ENCODE measurements at regions not wholly inside any gene's neighbourhood (a gene's known extent, or its start where the extent isn't known, plus 50 kb on each side); places are given as distances from the start of the nearest gene placed in this dataset.
A peak's percentile ranks its signal among the peaks of the same experiment; 100 is the strongest.
"Not testable (repeated sequence)": the region's sequence is repeated elsewhere in the genome, so short reads cannot be mapped to it uniquely, and the experiment has no call there.

DNA sequence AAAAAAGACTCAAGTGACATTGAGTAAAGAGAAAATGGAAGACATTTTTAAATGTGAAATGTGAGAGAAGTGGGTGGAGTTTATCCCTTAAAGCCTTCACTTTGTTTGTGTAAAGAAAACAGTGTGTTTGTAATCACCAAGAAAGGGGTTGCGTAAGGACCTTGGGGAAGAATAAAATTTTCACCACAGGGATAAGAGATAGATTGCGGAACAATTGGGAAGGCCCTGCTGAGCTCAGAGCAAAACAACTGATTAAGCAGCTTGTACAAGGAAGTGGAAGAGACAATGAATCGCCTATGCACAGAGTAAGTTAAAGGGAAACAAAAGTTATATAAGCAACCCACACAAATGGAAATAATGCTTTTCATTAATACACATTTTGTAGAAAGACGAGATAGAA is 327.7 kb downstream of the RAD51AP2 start:
- no peak for DNase-seq

DNA sequence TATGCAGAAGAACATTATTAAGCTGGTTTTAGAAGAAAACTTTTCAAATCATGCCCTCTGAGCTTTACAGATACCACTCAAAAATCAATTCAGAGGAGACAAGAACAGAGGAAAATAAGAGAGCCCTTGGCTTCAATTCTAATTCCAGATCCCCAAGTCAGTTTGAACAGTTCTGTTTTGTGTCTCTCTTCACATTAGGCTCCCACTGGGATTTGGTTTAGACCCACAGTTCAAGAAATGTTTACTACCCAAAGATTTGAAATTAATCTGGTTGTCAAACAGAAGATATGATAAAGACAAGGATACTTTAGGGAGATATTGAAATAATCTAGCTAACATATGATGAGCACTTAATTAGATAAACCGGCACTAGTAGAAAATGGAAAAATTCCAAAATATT is 329.5 kb downstream of the RAD51AP2 start:
- no peak for DNase-seq

DNA sequence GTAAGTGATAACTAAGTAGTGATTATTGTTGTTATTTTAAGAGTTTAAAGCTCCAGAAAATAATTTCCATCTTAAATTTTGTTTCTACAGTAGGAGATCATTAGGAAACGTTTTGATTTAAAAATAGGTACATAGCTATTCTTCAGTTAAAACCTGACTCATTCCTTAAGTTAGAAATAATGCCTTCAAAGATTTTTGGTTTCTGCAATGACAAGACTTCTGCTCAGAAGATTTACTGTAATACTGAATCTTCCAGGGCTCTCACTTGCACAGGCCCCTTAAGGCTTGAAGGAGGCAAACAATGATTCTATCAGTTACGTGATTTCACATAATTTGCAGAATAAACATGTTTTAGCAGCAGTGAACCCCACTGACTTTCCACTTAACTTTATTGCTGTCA is 333.7 kb downstream of the RAD51AP2 start:
- no peak for DNase-seq

DNA sequence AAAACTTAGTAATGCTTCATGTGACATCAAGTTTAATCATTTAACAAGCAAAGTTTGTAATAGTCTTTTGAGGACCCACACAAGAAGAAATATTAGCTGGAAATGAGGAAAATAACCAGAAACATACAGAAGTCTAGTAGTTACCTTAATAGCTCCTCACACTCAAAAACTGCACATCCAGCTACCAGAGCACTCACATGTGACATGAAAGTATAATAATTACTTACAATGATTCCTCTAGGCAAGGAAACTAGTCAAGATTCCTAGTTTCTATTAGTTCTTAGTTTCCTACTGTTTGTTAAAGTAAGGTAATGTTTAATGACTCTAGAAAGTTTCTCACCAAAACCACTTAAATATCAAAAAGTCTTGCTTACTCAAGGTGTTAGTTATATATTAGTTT is 335.8 kb downstream of the RAD51AP2 start:
- no peak for DNase-seq

DNA sequence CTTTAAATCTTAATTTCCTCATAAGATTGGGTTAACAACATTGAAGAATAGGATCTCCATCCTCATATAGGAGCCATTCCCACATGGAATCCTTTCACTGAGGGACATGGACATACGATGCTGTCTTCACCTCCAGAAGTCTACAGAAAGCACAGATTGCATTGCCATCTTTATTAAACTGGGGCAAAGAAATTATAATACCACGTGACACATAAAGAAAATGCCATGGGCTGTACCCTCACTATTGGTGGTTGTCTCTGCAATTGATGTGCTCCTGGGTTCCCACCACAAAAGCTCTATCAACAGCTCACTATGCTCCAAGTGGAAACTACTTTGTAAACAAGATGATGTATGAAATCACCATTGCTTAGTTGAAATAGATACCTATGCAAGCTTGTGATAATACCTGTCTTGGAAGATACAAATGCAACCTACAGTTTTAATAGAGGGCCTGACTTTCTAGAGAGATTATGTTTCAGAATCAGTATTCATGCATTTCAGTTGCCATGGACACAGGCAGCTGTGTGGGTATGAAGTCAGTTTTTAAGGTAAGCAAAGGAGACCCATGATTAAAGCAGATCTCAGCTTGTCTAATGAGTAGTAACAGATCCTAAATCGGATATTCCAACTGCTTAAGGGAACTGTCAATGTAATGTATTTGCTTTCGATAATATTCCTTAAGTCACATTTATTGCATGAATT is 337.0 kb downstream of the RAD51AP2 start:
- no peak for DNase-seq

DNA sequence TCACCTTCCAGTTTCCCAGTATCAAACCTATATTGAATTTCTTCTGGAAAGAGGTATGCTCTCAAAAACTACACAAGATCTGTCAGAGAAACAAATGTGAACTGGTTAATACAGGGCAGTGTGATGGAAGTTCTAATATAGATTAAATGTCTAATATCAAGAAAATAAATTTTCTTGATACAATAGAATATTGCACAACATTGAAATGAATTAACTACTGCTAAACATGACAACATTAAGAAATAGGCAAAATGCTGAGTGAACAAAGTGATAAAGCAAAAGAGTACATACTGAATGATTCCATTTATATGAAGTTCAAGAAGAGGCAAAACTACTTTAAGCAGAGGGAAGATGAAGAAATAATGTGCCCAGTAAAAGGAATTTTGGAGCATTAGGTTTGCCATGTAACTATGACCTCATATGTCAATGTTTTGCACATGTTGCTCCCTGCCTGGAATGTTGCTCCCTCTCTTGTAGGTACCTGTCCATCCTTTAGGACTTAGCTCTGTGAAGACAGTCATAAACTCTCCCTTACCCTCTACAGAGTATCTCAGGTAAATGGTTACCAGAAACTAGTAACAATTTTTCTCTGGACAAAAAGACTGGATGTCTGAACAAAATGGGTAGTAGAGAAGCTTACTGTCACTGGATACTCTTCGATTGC is 339.0 kb downstream of the RAD51AP2 start:
- no peak for DNase-seq

DNA sequence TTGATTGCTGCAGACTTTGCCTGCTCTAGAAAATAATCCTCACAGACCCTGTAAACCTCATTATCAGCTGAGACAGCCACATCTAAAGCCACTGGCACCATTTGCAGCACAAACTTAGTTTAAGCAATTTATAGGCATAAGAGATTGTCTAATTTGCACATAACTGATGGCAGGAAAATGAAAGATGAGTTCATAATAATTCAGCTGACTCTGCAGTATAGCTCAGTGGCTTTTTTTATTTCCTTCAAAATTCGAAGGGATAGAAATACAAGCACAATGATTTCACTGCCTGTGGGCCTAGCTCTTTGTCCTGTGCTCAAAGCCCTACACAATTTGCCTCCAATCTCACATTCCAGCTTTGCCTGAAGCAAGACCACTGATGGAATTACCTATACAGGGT is 341.2 kb downstream of the RAD51AP2 start:
- no peak for DNase-seq

DNA sequence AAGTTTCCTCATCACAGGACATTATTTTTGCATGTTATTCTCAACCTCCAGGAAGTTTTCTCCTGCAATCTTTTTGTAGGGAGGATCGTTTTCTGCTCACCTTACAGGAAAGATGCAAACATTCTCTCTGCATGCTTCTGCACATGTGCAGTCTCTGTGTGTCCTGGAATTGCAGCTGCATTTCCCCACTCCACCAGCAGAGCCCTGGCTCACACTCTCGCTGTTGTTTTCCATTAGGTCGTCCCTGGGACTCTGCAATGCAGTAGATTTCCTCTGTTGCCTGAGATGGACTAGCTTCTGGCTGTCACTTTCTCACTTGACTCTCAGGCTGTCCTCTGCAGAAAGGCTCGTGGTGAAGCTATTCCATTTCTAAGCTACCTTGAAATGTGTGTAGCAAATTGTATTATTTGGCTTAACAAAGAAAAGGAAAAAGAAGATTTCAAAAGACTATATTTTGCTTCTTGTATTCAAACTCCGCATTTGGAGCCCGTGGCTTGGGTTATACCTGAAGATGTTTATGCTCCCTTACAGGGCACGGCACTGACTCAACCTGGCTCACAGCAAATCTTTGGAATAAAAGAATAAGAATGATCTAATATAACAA is 346.7 kb downstream of the RAD51AP2 start:
- DNase-seq, result peak; percentile 36

DNA sequence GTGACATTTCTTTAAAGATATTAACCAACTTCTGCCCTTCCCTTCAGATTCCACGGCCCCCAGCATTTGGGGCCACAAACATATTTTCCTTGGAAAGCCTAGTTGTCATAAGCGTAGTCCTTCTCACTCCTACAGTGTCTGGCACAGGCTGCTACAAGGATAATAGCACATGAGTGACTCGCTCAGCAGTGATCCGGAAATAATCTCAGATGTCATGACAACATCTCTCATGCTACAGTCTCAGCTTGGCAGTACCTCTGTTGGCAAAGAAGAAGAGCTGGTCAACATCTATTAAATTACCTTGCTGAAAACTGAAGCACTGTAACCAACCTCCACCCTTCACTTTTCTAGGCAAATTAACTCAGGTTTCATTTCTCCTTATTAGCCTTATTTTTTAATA is 351.7 kb downstream of the RAD51AP2 start:
- no peak for DNase-seq

DNA sequence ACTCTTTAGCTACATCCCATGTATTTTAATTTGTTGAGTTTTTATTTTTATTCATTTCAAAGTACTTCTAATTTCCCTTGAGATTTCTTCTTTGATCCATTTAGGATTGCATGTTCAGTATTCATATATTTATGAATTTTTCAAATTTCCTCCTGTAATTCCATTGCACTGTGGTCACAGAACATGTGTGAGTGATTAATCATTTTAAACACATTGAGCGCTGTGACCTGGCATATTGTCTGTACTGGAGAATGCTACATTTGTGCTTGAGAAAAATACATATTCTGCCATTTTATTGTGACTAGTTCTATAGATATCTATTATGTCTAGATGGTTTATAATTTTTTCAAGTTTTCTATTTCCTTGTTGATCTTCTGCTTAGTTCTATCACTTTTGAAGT is 353.7 kb downstream of the RAD51AP2 start:
- DNase-seq, result no peak

DNA sequence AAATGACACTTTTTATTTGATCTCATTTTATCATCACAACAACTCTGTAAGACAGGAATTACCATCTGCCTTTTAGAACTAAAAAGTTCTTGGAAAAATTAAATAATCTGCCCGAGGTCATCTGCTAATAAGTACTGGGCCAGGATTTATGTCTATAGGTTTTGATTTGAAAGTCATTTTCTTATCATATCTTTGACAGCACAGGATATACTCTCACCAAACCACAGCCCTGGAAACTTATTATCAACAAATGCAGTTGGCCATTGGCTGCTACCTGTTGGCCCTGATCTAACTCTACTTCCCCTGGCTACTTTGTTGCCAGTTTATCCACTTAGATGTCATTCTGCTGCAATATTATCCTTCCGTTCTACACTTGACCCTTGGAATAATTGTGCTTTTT is 354.6 kb downstream of the RAD51AP2 start:
- no peak for DNase-seq

DNA sequence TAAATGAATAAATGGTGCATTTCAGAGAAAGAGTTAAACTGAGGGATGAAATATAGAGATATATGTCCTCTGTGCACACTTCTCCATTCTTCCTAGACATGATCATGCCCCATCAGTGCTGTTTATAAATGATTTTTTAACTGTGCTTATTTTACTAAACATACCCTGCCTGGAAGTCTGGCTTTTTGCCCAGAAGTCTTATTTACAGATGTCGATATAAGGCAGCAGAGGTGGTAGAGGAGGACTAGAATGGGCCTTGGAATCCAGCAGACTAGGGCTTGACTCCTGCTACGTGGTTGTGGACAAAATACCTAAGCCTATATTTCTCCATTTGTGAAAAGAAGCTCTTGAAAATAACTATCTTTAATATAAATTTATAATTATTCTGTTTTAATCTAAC is 355.5 kb downstream of the RAD51AP2 start:
- DNase-seq, result no peak

DNA sequence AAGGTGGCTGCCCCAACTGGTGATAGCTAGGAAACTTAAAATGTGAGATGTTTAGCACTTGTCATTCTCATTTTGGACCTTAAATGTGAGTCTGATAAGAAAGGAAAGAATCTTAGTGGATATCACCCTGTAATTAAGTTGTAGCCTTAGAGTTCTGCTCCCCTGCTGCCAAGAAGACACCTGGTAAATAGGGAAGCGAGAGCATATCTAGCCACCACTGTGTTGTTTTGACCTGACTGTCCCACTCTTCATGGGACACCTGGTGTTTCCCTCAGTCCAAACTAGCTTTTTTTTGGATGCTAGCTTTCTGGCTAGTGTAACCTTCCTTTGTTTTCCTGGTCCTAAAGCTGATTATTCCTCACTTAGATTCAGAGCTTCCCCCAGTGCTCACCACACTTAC is 357.6 kb downstream of the RAD51AP2 start:
- no peak for DNase-seq

DNA sequence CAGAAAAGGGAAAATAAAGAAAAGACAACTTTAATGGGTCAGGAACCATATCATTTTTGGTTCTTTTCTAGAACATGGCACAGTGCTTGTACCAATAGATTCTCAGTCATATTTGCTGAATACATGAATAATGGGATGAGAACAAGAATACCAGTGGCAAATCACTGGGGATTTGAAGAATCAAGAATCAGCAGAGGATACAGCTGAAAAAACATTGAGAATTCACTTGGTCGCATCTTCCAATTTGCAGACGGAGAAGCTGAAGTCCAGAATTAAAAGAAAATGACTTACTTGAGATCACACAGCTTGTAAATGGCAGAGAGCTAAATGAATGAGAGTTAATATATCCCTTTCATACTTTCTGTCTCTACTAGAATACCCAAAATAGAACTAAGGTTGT is 362.2 kb downstream of the RAD51AP2 start:
- no peak for DNase-seq

DNA sequence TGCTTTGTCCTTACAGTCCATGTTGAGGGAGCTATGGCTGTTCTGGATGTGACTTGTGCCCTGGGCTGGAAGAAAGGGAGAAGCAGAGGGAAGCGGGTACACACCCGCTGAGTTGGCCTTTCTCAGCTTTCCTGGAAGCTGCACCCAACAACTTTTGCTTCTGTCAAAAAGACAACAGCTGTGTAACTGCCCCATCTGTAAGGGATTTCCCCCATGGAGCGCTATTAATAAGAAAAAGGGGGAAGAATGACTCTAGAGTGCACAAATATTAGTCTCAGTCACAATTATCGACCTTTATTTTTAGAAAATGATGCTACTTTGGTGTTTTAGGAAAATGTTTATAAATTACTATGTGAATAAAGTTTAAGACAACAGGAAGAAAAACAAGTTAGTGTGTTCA is 368.3 kb downstream of the RAD51AP2 start:
- DNase-seq, result no peak

DNA sequence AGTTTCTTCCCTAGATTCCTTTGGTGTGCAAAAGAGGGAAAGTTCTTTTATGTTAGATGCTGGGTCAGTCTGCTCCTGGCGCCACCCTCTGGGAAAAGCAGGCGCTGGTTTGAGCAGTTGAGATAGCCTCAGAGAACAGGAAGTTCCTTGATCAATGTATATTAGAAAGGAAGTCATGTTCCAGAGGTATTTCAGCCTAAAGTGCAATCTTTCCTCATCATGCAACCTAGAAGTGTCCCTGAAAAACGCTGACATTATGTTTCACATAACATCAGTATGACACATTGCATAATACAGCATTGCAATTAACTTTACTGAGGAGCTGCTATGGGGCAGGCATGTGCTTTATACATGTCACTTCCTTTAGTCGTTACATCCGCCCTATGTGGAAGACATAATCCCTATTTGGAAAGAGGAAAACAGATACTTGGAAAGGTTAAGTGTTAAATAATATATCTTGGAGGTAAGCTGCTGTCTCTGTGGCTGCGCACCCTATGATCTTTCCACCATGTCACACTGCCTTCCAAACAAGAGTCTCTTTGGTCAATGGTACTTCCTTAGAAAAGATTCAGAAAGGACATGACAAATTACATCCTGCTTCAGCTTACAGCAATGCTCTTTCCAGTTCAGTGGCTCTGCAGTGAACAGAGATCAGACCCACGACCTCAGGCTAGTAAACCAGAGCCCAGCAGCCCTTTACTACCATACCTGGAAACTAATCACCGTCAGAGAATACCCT is 369.7 kb downstream of the RAD51AP2 start:
- no peak for DNase-seq

DNA sequence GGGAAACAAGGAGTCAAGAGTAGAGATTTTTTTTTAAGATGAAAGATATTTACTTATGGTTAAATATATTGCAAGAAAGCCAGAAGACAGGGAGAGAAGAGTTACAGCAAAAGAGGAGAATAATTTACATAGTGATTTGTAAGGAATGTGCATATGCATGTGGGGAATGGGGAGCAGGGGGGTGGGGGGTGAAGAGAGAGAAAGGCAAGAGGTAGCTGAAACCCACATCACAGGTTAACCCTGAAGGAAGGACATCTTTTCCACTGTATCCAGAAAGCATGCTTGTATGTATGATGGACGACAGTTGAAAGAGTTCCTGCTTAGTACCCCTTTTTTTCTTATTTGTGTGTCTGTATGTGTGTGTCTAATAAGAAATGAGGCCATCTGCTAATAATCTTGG is 371.9 kb downstream of the RAD51AP2 start:
- no peak for DNase-seq

DNA sequence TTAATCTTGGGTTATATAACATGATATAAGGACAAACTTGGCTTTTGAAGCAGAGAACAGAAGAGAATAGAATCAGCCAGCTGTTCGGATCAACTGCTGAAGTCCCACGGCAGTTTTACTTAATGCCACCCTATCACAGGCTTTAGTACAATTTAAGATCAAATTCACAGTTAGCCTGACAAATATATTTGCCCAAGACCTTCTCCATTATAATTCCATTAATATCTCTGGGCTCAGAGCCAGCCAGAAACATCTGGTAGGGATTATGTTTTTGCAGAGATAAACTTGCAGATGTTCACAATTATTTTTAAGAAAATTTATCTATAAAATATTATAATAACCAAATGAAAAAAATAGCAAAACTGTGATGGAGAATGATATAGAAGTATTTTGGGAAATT is 381.4 kb downstream of the RAD51AP2 start:
- peak; percentile 7 for DNase-seq

DNA sequence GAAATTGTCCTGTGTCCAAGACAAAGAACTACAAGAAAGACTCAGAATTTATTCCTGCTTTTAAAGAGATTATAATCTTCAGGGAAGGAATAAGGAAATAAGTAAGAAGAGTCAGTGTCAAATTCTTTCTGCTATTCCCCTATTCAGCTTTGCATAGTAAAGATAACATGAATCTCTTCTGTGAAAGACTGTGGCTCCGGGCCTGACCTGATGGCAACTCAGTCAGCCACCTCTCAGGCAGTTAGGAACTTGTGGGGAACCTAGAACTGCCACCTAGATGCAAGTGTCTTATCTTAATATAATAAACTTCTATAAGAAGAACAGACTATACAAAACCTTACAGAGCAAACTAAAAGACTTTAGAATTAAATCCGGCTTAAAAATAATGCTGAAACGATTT is 382.0 kb downstream of the RAD51AP2 start:
- no peak for DNase-seq

DNA sequence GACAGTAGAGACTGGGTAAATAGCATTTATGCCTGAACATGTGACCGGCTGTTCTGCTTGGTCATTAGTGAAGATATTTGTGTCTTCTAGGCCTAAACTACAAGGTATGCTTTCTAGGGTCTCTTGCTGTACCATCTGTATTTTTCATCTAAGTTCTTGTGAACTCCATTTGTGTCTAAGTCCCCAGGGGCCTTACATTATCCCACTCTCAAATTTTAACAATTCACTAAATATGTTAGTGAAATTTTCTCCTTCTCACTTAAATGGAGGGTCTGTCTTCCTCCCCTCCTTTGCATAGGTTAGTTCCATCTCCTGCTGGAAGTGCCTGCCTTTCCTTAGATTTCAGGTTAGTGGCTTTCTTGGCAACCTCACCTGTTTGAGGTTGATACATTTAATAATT is 382.6 kb downstream of the RAD51AP2 start:
- DNase-seq, result no peak

DNA sequence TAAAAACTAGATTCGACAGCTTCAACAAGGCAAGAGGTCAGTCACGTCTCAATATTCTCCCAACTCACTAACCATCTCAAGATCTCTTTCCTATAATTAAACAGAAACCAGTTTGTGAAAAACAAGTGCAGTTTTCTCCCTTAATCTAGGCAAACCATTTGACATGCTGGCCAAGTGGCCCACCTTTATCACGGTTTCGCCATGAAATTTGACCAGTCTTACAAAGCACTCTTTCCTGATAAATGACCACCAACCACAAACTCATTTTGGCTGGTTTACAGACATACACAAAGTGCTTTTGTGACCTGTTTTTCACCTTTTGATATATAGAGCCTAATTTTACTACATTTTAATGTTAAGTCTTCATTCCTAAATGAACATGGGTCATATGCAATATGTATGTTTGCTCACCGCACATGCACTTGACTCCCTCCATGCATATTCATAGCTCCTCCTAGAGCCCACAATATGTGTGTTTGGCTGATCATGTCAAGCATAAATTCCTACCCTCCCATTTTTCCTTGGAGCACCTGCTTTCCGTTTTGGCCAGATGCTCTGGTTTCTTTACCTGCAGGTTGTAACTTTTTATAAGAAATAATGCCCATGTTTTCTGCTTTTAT is 385.1 kb downstream of the RAD51AP2 start:
- no peak for DNase-seq

DNA sequence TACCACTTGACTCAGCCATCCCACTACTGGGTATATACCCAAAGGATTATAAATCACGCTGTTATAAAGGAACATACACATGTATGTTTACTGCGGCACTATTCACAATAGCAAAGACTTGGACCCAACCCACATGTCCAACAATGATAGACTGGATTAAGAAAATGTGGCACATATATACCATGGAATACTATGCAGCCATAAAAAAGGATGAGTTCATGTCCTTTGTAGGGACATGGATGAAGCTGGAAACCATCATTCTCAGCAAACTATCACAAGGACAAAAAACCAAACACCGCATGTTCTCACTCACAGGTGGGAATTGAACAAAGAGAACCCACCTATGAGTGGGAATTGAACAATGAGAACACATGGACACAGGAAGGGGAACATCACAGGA is 387.6 kb downstream of the RAD51AP2 start:
- DNase-seq, result not testable (repeated sequence)

DNA sequence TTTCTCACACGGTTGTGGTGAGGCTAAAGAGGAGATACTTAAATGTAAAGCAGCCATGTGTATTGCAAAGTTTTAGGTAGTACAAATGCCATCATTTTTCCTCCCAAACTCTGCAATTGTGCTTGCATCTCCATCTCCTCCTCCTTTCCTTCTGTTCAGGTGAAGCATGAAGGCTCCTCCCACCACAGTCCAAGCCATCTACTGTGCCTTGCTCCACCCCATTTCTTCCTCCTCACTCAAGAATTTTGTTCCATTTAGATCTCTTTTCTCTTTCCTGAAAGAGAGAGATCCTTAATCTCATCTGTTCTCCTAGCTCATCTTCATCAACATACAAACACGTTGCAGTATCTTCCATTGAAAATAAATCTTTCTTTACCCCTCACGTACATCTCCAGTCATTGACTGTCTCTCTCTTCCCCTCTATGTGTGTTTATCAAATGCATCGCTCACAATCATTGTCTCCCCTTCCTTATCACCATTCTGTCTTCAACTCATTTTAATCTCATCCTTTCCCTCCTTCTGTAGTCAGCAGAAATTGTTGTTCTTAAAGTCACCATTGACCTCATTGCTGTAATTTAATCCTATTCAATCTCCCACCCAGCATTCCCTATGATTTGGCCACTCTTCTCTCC is 392.1 kb downstream of the RAD51AP2 start:
- DNase-seq, result no peak
